Endothelial cell (in vitro differentiated cells): ENCODE measurements at regions not wholly inside any gene's neighbourhood (a gene's known extent, or its start where the extent isn't known, plus 50 kb on each side); places are given as distances from the start of the nearest gene placed in this dataset.

Experiments
- DNase-seq: peaks from one replicate; pipeline ENCODE4 v3.0.0; 2021; ENCODE audit warnings: low spot score
- H3K27ac Mint-ChIP-seq: one replicate; pipeline ENCODE4 v1.8.0; 2021; ENCODE audit warnings: mixed read lengths, inconsistent platforms; ENCODE audit not compliant: unreplicated experiment
- H3K27me3 Mint-ChIP-seq: one replicate; pipeline ENCODE4 v1.8.0; 2021; ENCODE audit warnings: mild to moderate bottlenecking, moderate library complexity, mixed read lengths, inconsistent platforms; ENCODE audit not compliant: unreplicated experiment
- H3K36me3 Mint-ChIP-seq: one replicate; pipeline ENCODE4 v1.8.0; 2021; ENCODE audit warnings: mild to moderate bottlenecking, low read depth, mixed read lengths, inconsistent platforms; ENCODE audit not compliant: unreplicated experiment
- H3K4me1 Mint-ChIP-seq: one replicate; pipeline ENCODE4 v1.8.0; 2021; ENCODE audit warnings: mild to moderate bottlenecking, mixed read lengths, inconsistent platforms; ENCODE audit not compliant: unreplicated experiment
- H3K4me3 Mint-ChIP-seq: one replicate; pipeline ENCODE4 v1.8.0; 2021; ENCODE audit warnings: mild to moderate bottlenecking, mixed read lengths, inconsistent platforms; ENCODE audit not compliant: unreplicated experiment
- H3K9me3 Mint-ChIP-seq: one replicate; pipeline ENCODE4 v1.8.0; 2021; ENCODE audit warnings: mixed read lengths, inconsistent platforms; ENCODE audit not compliant: unreplicated experiment
- TF ChIP-seq, protein P1 (sequence below): fragments of 200-600 bp; sonication (generic); IDR thresholded peaks from one replicate; pipeline ENCODE4 v1.5.0; 2021; ENCODE audit warnings: antibody characterized with exemption; ENCODE audit not compliant: unreplicated experiment

DNA sequence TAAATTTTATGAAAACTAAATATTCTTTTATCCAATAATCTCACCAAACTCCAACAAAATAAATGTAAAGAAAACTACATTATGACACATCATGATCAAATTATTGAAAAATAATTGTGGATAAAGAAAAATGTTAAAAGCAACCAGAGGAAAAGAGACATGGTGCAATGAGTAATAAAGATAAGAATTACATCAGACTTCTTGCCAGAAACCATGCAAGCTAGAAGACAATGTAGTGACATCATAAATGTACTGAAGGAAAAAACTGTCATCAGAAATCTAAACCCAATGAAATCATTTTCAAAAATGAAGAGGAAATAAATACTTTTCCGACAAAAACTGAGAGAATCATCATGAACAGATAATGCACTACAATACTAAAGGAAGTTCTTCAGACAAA is 135.9 kb upstream of the EOLA2 start:
- Mint-ChIP-seq H3K27me3 (no peaks in the 10 kb centered on the region), H3K4me1 (no peaks in the 10 kb centered on the region), H3K36me3 (no peaks in the 10 kb centered on the region), H3K4me3 (no peak overlapping the region), H3K27ac (no peak overlapping the region), H3K9me3 (no peaks in the 10 kb centered on the region)
- no peak for DNase-seq
- TF ChIP-seq, protein P1, sequence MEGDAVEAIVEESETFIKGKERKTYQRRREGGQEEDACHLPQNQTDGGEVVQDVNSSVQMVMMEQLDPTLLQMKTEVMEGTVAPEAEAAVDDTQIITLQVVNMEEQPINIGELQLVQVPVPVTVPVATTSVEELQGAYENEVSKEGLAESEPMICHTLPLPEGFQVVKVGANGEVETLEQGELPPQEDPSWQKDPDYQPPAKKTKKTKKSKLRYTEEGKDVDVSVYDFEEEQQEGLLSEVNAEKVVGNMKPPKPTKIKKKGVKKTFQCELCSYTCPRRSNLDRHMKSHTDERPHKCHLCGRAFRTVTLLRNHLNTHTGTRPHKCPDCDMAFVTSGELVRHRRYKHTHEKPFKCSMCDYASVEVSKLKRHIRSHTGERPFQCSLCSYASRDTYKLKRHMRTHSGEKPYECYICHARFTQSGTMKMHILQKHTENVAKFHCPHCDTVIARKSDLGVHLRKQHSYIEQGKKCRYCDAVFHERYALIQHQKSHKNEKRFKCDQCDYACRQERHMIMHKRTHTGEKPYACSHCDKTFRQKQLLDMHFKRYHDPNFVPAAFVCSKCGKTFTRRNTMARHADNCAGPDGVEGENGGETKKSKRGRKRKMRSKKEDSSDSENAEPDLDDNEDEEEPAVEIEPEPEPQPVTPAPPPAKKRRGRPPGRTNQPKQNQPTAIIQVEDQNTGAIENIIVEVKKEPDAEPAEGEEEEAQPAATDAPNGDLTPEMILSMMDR = no peak

DNA sequence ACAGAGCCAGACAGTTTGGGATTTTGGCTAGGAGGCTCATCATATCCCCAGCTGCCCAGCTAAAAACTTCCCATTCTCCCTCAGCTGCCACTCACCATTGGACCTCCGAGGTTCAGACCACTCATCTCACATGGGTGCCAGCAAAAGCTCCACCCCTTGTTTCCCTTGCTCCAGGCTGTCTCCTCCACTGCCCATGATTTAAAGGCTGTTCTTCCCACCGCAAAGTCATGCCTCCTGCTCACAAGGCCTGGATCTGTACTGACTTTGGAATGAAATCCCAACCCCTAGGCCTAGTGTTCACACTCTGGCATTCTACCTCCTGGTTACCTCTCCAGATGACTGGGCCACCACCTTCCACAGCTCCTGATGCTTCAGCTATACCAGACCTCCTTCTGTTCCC is 142.2 kb upstream of the EOLA2 start:
- Mint-ChIP-seq H3K36me3 (no peaks in the 10 kb centered on the region), H3K9me3 (no peaks in the 10 kb centered on the region), H3K27me3 (peaks cover 3% of the 10 kb centered on the region), H3K27ac (no peak overlapping the region), H3K4me1 (no peaks in the 10 kb centered on the region), H3K4me3 (no peak overlapping the region)
- TF ChIP-seq, protein P1 = no peak
- DNase-seq = no peak

- TF ChIP-seq, protein P1 = no peak
- Mint-ChIP-seq H3K27ac (no peak overlapping the region), H3K4me1 (no peaks in the 10 kb centered on the region), H3K4me3 (no peak overlapping the region), H3K27me3 (peaks cover 3% of the 10 kb centered on the region), H3K9me3 (no peaks in the 10 kb centered on the region), H3K36me3 (no peaks in the 10 kb centered on the region)
- no peak for DNase-seq
Observed at GRCh38 chrX:150081076-150081475, 142.8 kb upstream of the EOLA2 start.

DNA sequence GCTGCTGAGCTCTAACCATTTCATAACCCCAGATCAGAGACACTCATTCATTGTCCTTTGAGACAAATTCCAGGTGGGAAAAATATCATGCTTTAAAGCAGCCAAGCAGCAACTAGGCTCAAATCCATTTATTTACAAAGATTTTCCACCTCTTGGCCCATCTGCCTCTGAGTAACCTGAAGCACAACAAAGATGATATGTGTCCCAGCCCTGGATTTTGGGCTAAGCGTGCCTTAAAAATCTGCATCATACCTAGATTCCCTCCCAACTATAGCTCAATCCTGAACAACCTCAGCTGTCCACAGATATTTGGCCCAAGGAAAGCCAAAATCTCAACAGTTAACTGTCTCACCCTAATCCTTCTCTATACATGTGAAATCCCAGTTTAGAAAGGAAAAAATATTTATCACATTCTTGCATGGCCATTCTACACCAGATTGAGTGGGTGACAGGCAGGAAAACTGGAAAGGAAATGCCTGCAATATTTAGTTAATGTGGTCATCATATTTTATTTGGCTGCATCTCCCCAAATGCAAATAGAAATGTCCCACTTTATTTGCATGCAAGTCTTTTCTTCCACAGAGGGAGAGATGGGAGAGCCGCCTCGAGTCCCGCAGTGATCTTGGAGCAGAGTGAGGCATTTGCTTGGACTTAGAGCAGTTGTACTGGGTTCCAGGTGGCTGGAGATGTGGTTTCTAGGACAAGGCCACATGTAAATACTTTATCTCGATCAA is 146.4 kb upstream of the EOLA2 start:
- H3K36me3 Mint-ChIP-seq = no peaks in the 10 kb centered on the region
- TF ChIP-seq, protein P1 = no peak
- H3K9me3 Mint-ChIP-seq = no peaks in the 10 kb centered on the region
- H3K4me1 Mint-ChIP-seq = no peaks in the 10 kb centered on the region
- no peak for DNase-seq
- peaks cover 3% of the 10 kb centered on the region for H3K27me3 Mint-ChIP-seq
- H3K4me3 Mint-ChIP-seq = no peak overlapping the region
- H3K27ac Mint-ChIP-seq = no peak overlapping the region

GRCh38 chrX:150085881-150086280 is 147.6 kb upstream of the EOLA2 start:
- no peaks in the 10 kb centered on the region for H3K9me3 Mint-ChIP-seq
- TF ChIP-seq, protein P1 = no peak
- DNase-seq = no peak
- H3K36me3 Mint-ChIP-seq = no peaks in the 10 kb centered on the region
- H3K27me3 Mint-ChIP-seq = peaks cover under 1% of the 10 kb centered on the region
- no peaks in the 10 kb centered on the region for H3K4me1 Mint-ChIP-seq
- no peak overlapping the region for H3K4me3 Mint-ChIP-seq
- H3K27ac Mint-ChIP-seq = no peak overlapping the region
